KMS-11 (cell line): ENCODE measurements at regions not wholly inside any gene's neighbourhood (a gene's known extent, or its start where the extent isn't known, plus 50 kb on each side); places are given as distances from the start of the nearest gene placed in this dataset.

ENCODE experiments used
- H2AFZ ChIP-seq: fragments of 200-600 bp; sonication (generic); 2 replicates; pipeline ENCODE4 v1.6.1; 2016; ENCODE audit warnings: antibody characterized with exemption, mixed run types, low read depth
- H3K27ac ChIP-seq: fragments of 200-600 bp; sonication (generic); 2 replicates; pipeline ENCODE4 v1.6.1; 2016; ENCODE audit warnings: mild to moderate bottlenecking, mixed run types
- H3K27me3 ChIP-seq: fragments of 200-600 bp; sonication (generic); 2 replicates; pipeline ENCODE4 v1.6.1; 2017; ENCODE audit warnings: mild to moderate bottlenecking, low read depth, mixed run types, moderate library complexity; ENCODE audit not compliant: insufficient read depth
- H3K36me3 ChIP-seq: fragments of 200-600 bp; sonication (generic); 2 replicates; pipeline ENCODE4 v1.6.1; 2017; ENCODE audit warnings: mild to moderate bottlenecking, mixed run types; ENCODE audit not compliant: insufficient read depth
- H3K4me1 ChIP-seq: fragments of 200-600 bp; sonication (generic); 2 replicates; pipeline ENCODE4 v1.6.1; 2016; ENCODE audit warnings: mild to moderate bottlenecking, low read depth, mixed run types; ENCODE audit not compliant: poor library complexity, severe bottlenecking
- H3K4me2 ChIP-seq: fragments of 200-600 bp; sonication (generic); 2 replicates; pipeline ENCODE4 v1.7.0; 2016; ENCODE audit warnings: mild to moderate bottlenecking, mixed run types
- H3K4me3 ChIP-seq: fragments of 200-600 bp; sonication (generic); IDR thresholded peaks from 2 replicates; pipeline ENCODE4 v1.6.1; 2017; ENCODE audit warnings: low read depth, low read length, mixed read lengths; ENCODE audit not compliant: insufficient read depth
- H3K79me2 ChIP-seq: fragments of 200-600 bp; sonication (generic); 2 replicates; pipeline ENCODE4 v1.6.1; 2016; ENCODE audit warnings: low read depth, mixed run types; ENCODE audit not compliant: insufficient read depth
- H3K9ac ChIP-seq: fragments of 200-600 bp; sonication (generic); 2 replicates; pipeline ENCODE4 v1.6.1; 2016; ENCODE audit warnings: mild to moderate bottlenecking, mixed run types
- H4K20me1 ChIP-seq: fragments of 200-600 bp; sonication (generic); 2 replicates; pipeline ENCODE4 v1.6.1; 2016; ENCODE audit warnings: mild to moderate bottlenecking, mixed run types; ENCODE audit not compliant: insufficient read depth
- CTCF ChIP-seq: fragments of 200-600 bp; sonication (generic); conservative IDR thresholded peaks from 2 replicates; pipeline ENCODE4 v1.6.1; 2017; ENCODE audit warnings: low read depth, mild to moderate bottlenecking, antibody characterized with exemption, low read length, moderate library complexity, mixed read lengths

GRCh38 chr9:82799286-82799685, 263.7 kb downstream of the RASEF start:
- H3K27ac ChIP-seq = no peak overlapping the region
- no peak overlapping the region for H3K9ac ChIP-seq
- no peaks in the 10 kb centered on the region for H3K79me2 ChIP-seq
- no peaks in the 10 kb centered on the region for H3K36me3 ChIP-seq
- H4K20me1 ChIP-seq = no peaks in the 10 kb centered on the region
- no peak overlapping the region for H2AFZ ChIP-seq
- H3K4me3 ChIP-seq = no peak overlapping the region
- H3K27me3 ChIP-seq = no peaks in the 10 kb centered on the region
- TF ChIP-seq CTCF = no peak
- no peaks in the 10 kb centered on the region for H3K4me1 ChIP-seq
- H3K4me2 ChIP-seq = no peak overlapping the region

GRCh38 chr9:82805027-82805426, 257.9 kb downstream of the RASEF start:
- Histone ChIP-seq H2AFZ (no peak overlapping the region), H3K27me3 (no peaks in the 10 kb centered on the region), H3K36me3 (no peaks in the 10 kb centered on the region), H3K79me2 (no peaks in the 10 kb centered on the region), H3K4me3 (no peak overlapping the region), H3K27ac (no peak overlapping the region), H3K9ac (no peak overlapping the region), H3K4me2 (no peak overlapping the region), H3K4me1 (no peaks in the 10 kb centered on the region), H4K20me1 (no peaks in the 10 kb centered on the region)
- no peak for TF ChIP-seq CTCF

GRCh38 chr9:82808478-82808877, 254.5 kb downstream of the RASEF start:
- H3K9ac ChIP-seq = no peak overlapping the region
- H3K4me1 ChIP-seq = peaks cover 8% of the 10 kb centered on the region
- H3K36me3 ChIP-seq = no peaks in the 10 kb centered on the region
- H3K79me2 ChIP-seq = no peaks in the 10 kb centered on the region
- no peak for TF ChIP-seq CTCF
- H3K27me3 ChIP-seq = no peaks in the 10 kb centered on the region
- H4K20me1 ChIP-seq = no peaks in the 10 kb centered on the region
- no peak overlapping the region for H3K4me3 ChIP-seq
- no peak overlapping the region for H2AFZ ChIP-seq
- no peak overlapping the region for H3K4me2 ChIP-seq
- no peak overlapping the region for H3K27ac ChIP-seq

GRCh38 chr9:82810915-82811314, 252.0 kb downstream of the RASEF start:
- Histone ChIP-seq H3K9ac (no peak overlapping the region), H4K20me1 (no peaks in the 10 kb centered on the region), H3K4me3 (no peak overlapping the region), H3K4me1 (peaks cover 8% of the 10 kb centered on the region), H3K27me3 (no peaks in the 10 kb centered on the region), H2AFZ (no peak overlapping the region), H3K36me3 (no peaks in the 10 kb centered on the region), H3K4me2 (no peak overlapping the region), H3K79me2 (no peaks in the 10 kb centered on the region), H3K27ac (no peak overlapping the region)
- no peak for TF ChIP-seq CTCF

DNA sequence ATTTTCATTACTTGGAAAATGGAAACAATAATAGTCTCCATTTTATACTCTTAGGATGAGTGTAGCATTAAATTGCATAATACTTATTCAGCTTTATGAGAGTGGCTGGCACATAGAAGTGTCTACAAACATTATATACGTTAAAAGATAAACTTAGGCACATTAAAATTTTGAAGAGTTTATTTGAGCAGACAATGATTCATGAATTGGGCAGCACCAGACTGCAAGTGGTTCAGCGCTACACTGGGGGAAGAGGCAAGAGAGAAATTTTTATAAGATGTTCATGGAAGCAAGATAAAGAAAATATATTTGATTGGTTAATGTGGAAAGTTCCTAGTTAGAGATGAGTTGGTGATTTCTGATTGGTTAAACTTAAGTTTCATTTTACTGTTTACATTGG, 243.7 kb downstream of the RASEF start:
- Histone ChIP-seq H3K27me3 (no peaks in the 10 kb centered on the region), H4K20me1 (no peaks in the 10 kb centered on the region), H3K27ac (no peak overlapping the region), H3K9ac (no peak overlapping the region), H3K4me3 (no peak overlapping the region), H3K36me3 (no peaks in the 10 kb centered on the region), H2AFZ (no peak overlapping the region), H3K4me2 (no peak overlapping the region), H3K79me2 (no peaks in the 10 kb centered on the region), H3K4me1 (no peaks in the 10 kb centered on the region)
- TF ChIP-seq CTCF = no peak
